Thyroid gland (tissue), 4 donors: ENCODE measurements at regions not wholly inside any gene's neighbourhood (a gene's known extent, or its start where the extent isn't known, plus 50 kb on each side); places are given as distances from the start of the nearest gene placed in this dataset.

Experiments used
- POLR2A ChIP-seq, 2 donors: fragments of 450-650 bp; IDR thresholded peaks; one replicate each; pipeline ENCODE4 v1.6.1; 2017; ENCODE audit warnings: antibody characterized with exemption in 2 of 2, mild to moderate bottlenecking in 2 of 2, moderate library complexity in 1 of 2
- TF ChIP-seq, protein P1 (sequence below), 6 experiments: fragments of 200-600 bp in 3 of 6; fragments of 450-650 bp in 3 of 6; sonication (generic) in 3 of 6; IDR thresholded peaks; one replicate each; pipeline ENCODE4 v1.5.1; 2016 to 2019; ENCODE audit warnings: antibody characterized with exemption in 6 of 6, mild to moderate bottlenecking in 2 of 6, inconsistent platforms in 1 of 6, moderate library complexity in 1 of 6

DNA sequence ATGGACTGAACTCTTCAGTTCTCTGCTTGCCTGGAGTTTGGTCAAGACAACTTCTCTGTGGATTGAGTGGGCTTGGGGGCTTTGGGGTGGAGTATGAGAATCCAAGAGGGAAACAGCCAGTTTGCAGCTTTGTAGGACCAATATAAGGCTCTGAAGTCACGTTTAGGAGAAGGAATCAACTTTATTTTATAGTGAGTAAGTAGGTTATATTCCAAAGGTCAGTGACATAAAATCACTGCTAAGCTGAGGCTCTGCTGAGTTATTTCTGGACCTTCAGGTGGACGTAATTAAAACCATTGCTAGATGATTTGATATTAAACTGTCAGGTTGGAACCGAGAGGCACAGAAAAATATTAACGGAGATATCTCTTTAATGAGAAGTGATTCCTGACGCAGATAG lies 514.4 kb downstream of the DMAC1 start:
- TF ChIP-seq, protein P1, sequence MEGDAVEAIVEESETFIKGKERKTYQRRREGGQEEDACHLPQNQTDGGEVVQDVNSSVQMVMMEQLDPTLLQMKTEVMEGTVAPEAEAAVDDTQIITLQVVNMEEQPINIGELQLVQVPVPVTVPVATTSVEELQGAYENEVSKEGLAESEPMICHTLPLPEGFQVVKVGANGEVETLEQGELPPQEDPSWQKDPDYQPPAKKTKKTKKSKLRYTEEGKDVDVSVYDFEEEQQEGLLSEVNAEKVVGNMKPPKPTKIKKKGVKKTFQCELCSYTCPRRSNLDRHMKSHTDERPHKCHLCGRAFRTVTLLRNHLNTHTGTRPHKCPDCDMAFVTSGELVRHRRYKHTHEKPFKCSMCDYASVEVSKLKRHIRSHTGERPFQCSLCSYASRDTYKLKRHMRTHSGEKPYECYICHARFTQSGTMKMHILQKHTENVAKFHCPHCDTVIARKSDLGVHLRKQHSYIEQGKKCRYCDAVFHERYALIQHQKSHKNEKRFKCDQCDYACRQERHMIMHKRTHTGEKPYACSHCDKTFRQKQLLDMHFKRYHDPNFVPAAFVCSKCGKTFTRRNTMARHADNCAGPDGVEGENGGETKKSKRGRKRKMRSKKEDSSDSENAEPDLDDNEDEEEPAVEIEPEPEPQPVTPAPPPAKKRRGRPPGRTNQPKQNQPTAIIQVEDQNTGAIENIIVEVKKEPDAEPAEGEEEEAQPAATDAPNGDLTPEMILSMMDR (IDR thresholded peaks at IDR 0.05): no peak
- no peak for TF ChIP-seq POLR2A (IDR thresholded peaks at IDR 0.05)
